ENCODE measurements at regions not wholly inside any gene's neighbourhood (a gene's known extent, or its start where the extent isn't known, plus 50 kb on each side); places are given as distances from the start of the nearest gene placed in this dataset.

DNA sequence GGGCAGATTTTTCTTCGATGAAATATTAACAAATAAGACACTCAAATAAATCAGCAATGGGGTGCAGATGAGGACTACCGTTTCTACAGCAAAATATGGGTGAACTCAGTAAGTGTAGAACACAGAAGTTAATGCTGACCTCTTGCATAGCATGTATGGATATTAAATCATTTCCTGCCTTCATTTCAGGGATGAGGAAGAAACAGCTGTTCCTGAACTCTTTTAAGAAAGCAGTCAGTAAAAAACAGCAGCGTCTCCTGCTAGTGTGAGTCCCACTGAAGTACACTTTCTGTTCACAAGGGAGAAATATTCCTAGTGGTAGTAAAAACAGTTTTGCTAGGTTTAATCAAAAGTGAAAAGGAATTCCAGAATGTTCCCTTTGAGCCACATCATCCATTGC is 379.0 kb downstream of the ZEB2 start:
- no peak overlapping the region for H3K4me3 ChIP-seq (ENCODE audit: low read length)
- TF ChIP-seq, protein P1, sequence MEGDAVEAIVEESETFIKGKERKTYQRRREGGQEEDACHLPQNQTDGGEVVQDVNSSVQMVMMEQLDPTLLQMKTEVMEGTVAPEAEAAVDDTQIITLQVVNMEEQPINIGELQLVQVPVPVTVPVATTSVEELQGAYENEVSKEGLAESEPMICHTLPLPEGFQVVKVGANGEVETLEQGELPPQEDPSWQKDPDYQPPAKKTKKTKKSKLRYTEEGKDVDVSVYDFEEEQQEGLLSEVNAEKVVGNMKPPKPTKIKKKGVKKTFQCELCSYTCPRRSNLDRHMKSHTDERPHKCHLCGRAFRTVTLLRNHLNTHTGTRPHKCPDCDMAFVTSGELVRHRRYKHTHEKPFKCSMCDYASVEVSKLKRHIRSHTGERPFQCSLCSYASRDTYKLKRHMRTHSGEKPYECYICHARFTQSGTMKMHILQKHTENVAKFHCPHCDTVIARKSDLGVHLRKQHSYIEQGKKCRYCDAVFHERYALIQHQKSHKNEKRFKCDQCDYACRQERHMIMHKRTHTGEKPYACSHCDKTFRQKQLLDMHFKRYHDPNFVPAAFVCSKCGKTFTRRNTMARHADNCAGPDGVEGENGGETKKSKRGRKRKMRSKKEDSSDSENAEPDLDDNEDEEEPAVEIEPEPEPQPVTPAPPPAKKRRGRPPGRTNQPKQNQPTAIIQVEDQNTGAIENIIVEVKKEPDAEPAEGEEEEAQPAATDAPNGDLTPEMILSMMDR (conservative IDR thresholded peaks at IDR 0.05; ENCODE audit: low read length), result no peak
- DNase-seq (ENCODE audit: low read depth), result no peak

DNA sequence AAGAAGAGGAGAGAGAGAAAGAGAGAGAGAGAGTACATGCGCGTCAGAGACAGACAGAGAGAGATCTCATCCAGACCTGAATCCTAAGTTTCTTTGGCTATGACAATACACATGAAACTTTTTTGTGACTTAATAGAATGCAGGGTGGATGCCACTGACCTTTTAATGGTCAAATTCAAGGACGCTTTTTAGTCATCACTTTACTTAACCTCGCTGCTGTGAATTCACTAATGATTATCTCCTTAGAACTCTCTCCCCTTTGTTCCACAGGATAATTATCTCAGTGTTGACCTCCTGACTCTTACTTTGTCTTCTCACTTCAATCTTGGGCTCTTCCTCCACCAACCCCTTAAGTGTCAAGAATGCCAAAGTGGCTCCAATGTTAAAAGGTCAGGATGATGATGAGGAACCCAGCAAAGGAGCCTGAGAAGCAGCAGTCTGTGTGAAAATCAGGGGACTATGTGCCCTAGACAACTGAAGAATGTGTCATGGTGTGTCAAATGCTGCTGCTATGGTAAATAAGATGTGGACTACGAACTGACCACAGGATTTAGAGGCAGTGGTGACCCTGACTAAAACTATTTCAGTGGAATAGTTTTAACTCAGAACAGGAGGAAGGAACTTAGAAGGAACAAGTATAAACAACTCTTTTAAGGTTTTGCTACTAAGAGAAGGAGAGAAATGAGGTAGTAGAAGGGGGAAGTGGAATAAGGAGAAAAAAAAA is 382.1 kb downstream of the ZEB2 start:
- peak; percentile 81 for DNase-seq (ENCODE audit: low read depth)
- no peak overlapping the region for H3K4me3 ChIP-seq (ENCODE audit: low read length)
- TF ChIP-seq, protein P1 (conservative IDR thresholded peaks at IDR 0.05; ENCODE audit: low read length), result no peak

DNA sequence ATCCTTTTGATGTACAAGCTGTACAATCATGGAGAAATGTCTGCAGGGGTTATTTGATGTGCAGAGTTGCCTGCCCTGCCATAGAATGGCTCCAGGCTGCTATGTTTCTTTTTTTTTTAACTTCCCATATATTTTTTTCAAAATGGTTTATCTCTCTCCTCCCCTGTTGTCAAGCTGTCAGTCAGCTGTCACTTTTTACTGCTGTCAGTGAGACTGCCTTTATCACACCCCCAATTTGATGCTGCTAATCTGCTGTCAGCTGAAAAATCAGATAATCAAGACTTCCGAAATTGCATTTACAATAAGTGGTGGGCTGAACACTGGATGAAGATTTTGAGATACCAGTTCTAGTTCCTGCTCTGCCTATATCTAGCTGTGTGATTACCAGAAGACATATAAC is 382.6 kb downstream of the ZEB2 start:
- no peak overlapping the region for H3K4me3 ChIP-seq (ENCODE audit: low read length)
- TF ChIP-seq, protein P1 (conservative IDR thresholded peaks at IDR 0.05; ENCODE audit: low read length), result no peak
- DNase-seq (ENCODE audit: low read depth), result no peak

DNA sequence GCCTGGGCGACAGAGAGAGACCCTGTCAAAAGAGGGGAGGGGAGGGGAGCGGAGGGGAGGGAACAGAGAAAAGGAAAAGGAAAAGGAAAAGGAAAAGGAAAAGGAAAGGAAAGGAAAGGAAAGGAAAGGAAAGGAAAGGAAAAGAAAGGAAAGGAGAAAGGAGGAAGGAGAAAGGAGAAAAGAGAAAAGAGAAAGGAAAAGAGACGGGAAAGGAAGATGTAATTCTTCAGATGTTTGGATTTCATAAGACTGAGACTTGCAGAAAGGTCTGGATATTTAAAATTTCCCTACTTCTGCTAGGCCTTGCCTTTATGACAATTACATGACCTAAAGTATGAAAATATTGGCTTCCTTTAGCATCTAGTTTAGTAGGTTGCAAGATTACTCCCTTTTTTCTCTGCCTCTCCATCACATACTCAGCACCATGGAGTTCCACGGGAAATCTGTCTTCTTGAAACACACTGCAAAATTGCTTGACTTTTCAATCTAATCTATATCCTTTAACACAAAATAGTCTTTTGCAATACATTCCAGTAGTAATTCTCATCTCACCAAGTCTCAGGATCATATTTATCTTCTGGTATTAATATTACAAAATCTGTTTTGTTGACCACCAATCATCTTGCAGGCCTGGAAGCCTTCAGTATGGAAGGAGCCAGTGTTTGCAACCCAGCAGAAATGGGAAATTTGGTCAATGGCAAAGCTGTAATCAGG is 383.5 kb downstream of the ZEB2 start:
- no peak overlapping the region for H3K4me3 ChIP-seq (ENCODE audit: low read length)
- DNase-seq (ENCODE audit: low read depth), result peak; percentile 9
- TF ChIP-seq, protein P1 (conservative IDR thresholded peaks at IDR 0.05; ENCODE audit: low read length), result no peak

DNA sequence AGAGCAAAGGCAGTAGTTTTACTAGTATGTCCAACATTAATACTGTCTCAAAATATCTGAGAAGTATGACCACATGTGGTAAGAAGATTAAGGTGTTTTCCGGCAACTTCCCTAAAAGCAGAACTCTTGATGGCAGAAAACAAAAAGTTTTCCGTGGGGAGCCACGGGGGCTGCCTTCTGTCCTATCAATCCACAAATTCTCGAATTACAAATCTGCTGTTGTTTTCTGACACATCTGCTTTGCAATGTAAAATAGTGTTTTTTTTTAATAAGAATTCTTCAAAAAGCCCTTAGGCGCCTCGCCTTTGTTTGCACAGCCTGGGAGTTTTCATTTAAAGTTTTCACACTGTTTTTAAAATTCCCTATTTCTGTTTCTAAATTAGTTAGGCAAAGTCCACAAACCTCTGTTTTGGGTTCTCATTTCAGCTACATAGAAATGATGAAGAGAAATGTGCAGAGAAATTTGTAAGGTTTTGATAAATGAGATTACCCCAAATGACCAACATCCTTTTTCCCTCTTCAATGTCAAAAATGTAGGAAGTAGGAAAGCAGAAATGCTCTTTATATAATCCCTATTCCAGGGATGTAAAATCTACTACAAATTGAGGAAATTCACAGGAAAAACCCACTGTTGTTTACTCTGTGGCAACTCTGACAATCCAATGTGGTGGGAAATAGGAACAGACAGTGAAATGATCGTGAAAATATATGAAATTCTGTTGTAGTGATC is 385.8 kb downstream of the ZEB2 start:
- DNase-seq (ENCODE audit: low read depth), result no peak

DNA sequence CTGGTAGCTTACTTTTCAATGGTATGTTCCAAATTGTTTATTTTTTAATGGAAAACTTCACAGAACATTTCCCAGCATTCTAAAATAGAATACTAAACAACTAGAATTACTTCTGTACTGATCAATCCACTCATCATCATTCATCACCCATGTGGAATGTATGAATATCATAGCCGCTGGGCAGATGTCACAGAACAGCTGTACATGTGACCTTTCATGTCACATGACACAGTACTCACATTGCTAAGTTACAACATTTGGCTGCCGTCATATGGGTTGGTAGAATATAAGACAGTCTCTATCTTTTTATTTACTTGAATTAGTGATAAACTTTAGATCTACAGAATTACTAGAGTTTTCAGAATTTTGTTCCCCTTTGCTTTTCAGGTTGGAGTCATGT is 387.6 kb downstream of the ZEB2 start:
- DNase-seq (ENCODE audit: low read depth), result peak; percentile 18
- H3K4me3 ChIP-seq (ENCODE audit: low read length), result no peak overlapping the region
- TF ChIP-seq, protein P1 (conservative IDR thresholded peaks at IDR 0.05; ENCODE audit: low read length), result no peak

More for the DNA sequence above, 385.8 kb downstream of the ZEB2 start:
- TF ChIP-seq, protein P1 (conservative IDR thresholded peaks at IDR 0.05; ENCODE audit: low read length), result no peak
- H3K4me3 ChIP-seq (ENCODE audit: low read length), result no peak overlapping the region
